Neural cell (in vitro differentiated cells): ENCODE measurements at regions not wholly inside any gene's neighbourhood (a gene's known extent, or its start where the extent isn't known, plus 50 kb on each side); places are given as distances from the start of the nearest gene placed in this dataset.

Experiments used
- H2AFZ ChIP-seq: fragments of 200-600, 300-800 bp; sonication (generic), shearing (Covaris generic); 2 replicates; pipeline ENCODE4 v1.6.0; 2014; ENCODE audit warnings: low read depth, mild to moderate bottlenecking, antibody characterized with exemption, low read length, moderate library complexity
- H3F3A ChIP-seq: fragments of 200-600 bp; shearing (Covaris generic); 2 replicates; pipeline ENCODE4 v1.6.1; 2016; ENCODE audit warnings: mild to moderate bottlenecking, moderate library complexity, mixed read lengths, antibody characterized with exemption, low read length; ENCODE audit not compliant: insufficient read depth, poor library complexity, severe bottlenecking
- H3K27ac ChIP-seq: fragments of 200-600, 300-800 bp; sonication (generic), shearing (Covaris generic); 2 replicates; pipeline ENCODE4 v1.5.1; 2014; ENCODE audit warnings: mild to moderate bottlenecking, low read length, moderate library complexity
- H3K27me3 ChIP-seq: fragments of 300-800, 200-600 bp; sonication (generic), shearing (Covaris generic); 2 replicates; pipeline ENCODE4 v1.6.0; 2014; ENCODE audit warnings: mild to moderate bottlenecking, low read depth, low read length, moderate library complexity; ENCODE audit not compliant: insufficient read depth
- H3K36me3 ChIP-seq: fragments of 300-800, 200-600 bp; sonication (generic), shearing (Covaris generic); 2 replicates; pipeline ENCODE4 v1.5.1; 2014; ENCODE audit warnings: mild to moderate bottlenecking, antibody characterized with exemption, low read length, moderate library complexity; ENCODE audit not compliant: insufficient read depth
- H3K4me2 ChIP-seq: fragments of 300-800, 200-600 bp; sonication (generic), shearing (Covaris generic); 2 replicates; pipeline ENCODE4 v1.6.0; 2014; ENCODE audit warnings: mild to moderate bottlenecking, low read length
- H3K4me3 ChIP-seq: fragments of 300-800, 200-600 bp; sonication (generic), shearing (Covaris generic); 2 replicates; pipeline ENCODE4 v1.5.1; 2014; ENCODE audit warnings: mild to moderate bottlenecking, low read length, moderate library complexity
- H3K79me2 ChIP-seq: fragments of 200-600 bp; shearing (Covaris generic); replicated peaks from 2 replicates; pipeline ENCODE4 v1.6.0; 2014; ENCODE audit warnings: mild to moderate bottlenecking, low read length, moderate library complexity; ENCODE audit not compliant: insufficient read depth
- H3K9ac ChIP-seq: fragments of 300-800, 200-600 bp; sonication (generic), shearing (Covaris generic); 2 replicates; pipeline ENCODE4 v1.6.1; 2016; ENCODE audit warnings: mild to moderate bottlenecking, low read length, mixed read lengths
- H3K9me2 ChIP-seq: fragments of 200-600 bp; shearing (Covaris generic); 2 replicates; pipeline ENCODE4 v1.6.1; 2016; ENCODE audit warnings: mild to moderate bottlenecking, low read length, mixed read lengths; ENCODE audit not compliant: insufficient read depth
- H3K9me3 ChIP-seq: fragments of 200-600, 300-800 bp; sonication (generic), shearing (Covaris generic); 2 replicates; pipeline ENCODE4 v1.6.1; 2016; ENCODE audit warnings: mild to moderate bottlenecking, mixed run types, low read length, moderate library complexity, mixed read lengths
- H4K20me1 ChIP-seq: fragments of 200-600 bp; shearing (Covaris generic); 2 replicates; pipeline ENCODE4 v1.6.1; 2016; ENCODE audit warnings: mild to moderate bottlenecking, mixed run types; ENCODE audit not compliant: insufficient read depth
- EP300 ChIP-seq: fragments of 450-650 bp; conservative IDR thresholded peaks from 2 replicates; pipeline ENCODE4 v1.6.1; 2014; ENCODE audit warnings: antibody characterized with exemption, mild to moderate bottlenecking, moderate library complexity; ENCODE audit not compliant: poor library complexity, severe bottlenecking
- EZH2 ChIP-seq: fragments of 200-600, 300-800 bp; shearing (Covaris generic), sonication (generic); IDR thresholded peaks from 2 replicates; pipeline ENCODE4 v1.6.1; 2014; ENCODE audit warnings: antibody characterized with exemption, low read length, borderline replicate concordance, mild to moderate bottlenecking; ENCODE audit not compliant: insufficient read depth, poor library complexity, severe bottlenecking
- MXI1 ChIP-seq: fragments of 450-650 bp; conservative IDR thresholded peaks from 2 replicates; pipeline ENCODE4 v1.6.1; 2014; ENCODE audit warnings: antibody characterized with exemption, mild to moderate bottlenecking; ENCODE audit not compliant: poor library complexity, severe bottlenecking
- POLR2AphosphoS5 ChIP-seq: IDR thresholded peaks from 2 replicates; pipeline ENCODE4 v1.6.1; 2012
- RAD21 ChIP-seq: fragments of 450-650 bp; conservative IDR thresholded peaks from 2 replicates; pipeline ENCODE4 v1.6.1; 2014; ENCODE audit warnings: antibody characterized with exemption, mild to moderate bottlenecking, moderate library complexity
- SMC3 ChIP-seq: fragments of 450-650 bp; conservative IDR thresholded peaks from 2 replicates; pipeline ENCODE4 v1.6.1; 2014; ENCODE audit warnings: antibody characterized with exemption, mild to moderate bottlenecking, moderate library complexity; ENCODE audit not compliant: poor library complexity
- TAF1 ChIP-seq: IDR thresholded peaks from 2 replicates; pipeline ENCODE4 v1.6.1; 2012; ENCODE audit warnings: low read depth
- TF ChIP-seq, protein P1 (sequence below): IDR thresholded peaks from 2 replicates; pipeline ENCODE4 v1.6.1; 2012; ENCODE audit warnings: borderline replicate concordance
- TF ChIP-seq, protein P2 (sequence below): fragments of 450-650 bp; IDR thresholded peaks from 2 replicates; pipeline ENCODE4 v1.5.1; 2014; ENCODE audit warnings: antibody characterized with exemption, mild to moderate bottlenecking, moderate library complexity; ENCODE audit not compliant: poor library complexity, severe bottlenecking

DNA sequence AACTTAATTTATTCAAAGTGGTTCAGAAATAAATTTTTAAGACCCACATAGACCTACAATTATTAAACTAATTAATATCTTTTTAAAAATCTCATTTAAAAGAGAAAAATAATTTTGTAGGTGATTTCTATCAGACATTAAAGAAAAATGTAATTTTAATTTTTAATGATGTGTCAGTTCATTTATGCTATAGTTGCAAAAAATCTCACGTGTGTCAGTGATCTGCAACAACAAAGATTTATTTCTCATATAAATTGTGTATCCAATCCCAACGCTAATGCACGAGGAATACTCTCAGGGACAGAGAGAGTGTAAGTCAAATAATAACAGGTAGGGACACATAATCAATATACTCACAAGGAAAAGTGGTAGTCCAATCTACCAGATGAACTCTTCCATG, 456.6 kb upstream of the CCDC54 start:
- Histone ChIP-seq H4K20me1 (no peaks in the 10 kb centered on the region), H3K4me2 (no peak overlapping the region), H2AFZ (no peak overlapping the region), H3K79me2 (no peaks in the 10 kb centered on the region), H3K4me3 (no peak overlapping the region), H3K9ac (no peak overlapping the region), H3K9me2 (no peaks in the 10 kb centered on the region), H3K27me3 (no peaks in the 10 kb centered on the region), H3K27ac (no peak overlapping the region), H3K36me3 (no peaks in the 10 kb centered on the region), H3F3A (no peaks in the 10 kb centered on the region), H3K9me3 (no peaks in the 10 kb centered on the region)
- TF ChIP-seq MXI1 (no peak), SMC3 (no peak), EZH2 (no peak), RAD21 (no peak), EP300 (no peak), TAF1 (no peak), POLR2AphosphoS5 (no peak)
- TF ChIP-seq, protein P1, sequence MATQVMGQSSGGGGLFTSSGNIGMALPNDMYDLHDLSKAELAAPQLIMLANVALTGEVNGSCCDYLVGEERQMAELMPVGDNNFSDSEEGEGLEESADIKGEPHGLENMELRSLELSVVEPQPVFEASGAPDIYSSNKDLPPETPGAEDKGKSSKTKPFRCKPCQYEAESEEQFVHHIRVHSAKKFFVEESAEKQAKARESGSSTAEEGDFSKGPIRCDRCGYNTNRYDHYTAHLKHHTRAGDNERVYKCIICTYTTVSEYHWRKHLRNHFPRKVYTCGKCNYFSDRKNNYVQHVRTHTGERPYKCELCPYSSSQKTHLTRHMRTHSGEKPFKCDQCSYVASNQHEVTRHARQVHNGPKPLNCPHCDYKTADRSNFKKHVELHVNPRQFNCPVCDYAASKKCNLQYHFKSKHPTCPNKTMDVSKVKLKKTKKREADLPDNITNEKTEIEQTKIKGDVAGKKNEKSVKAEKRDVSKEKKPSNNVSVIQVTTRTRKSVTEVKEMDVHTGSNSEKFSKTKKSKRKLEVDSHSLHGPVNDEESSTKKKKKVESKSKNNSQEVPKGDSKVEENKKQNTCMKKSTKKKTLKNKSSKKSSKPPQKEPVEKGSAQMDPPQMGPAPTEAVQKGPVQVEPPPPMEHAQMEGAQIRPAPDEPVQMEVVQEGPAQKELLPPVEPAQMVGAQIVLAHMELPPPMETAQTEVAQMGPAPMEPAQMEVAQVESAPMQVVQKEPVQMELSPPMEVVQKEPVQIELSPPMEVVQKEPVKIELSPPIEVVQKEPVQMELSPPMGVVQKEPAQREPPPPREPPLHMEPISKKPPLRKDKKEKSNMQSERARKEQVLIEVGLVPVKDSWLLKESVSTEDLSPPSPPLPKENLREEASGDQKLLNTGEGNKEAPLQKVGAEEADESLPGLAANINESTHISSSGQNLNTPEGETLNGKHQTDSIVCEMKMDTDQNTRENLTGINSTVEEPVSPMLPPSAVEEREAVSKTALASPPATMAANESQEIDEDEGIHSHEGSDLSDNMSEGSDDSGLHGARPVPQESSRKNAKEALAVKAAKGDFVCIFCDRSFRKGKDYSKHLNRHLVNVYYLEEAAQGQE, result no peak
- TF ChIP-seq, protein P2, sequence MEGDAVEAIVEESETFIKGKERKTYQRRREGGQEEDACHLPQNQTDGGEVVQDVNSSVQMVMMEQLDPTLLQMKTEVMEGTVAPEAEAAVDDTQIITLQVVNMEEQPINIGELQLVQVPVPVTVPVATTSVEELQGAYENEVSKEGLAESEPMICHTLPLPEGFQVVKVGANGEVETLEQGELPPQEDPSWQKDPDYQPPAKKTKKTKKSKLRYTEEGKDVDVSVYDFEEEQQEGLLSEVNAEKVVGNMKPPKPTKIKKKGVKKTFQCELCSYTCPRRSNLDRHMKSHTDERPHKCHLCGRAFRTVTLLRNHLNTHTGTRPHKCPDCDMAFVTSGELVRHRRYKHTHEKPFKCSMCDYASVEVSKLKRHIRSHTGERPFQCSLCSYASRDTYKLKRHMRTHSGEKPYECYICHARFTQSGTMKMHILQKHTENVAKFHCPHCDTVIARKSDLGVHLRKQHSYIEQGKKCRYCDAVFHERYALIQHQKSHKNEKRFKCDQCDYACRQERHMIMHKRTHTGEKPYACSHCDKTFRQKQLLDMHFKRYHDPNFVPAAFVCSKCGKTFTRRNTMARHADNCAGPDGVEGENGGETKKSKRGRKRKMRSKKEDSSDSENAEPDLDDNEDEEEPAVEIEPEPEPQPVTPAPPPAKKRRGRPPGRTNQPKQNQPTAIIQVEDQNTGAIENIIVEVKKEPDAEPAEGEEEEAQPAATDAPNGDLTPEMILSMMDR, result no peak

GRCh38 chr3:106929081-106929480, 448.2 kb upstream of the CCDC54 start:
- TF ChIP-seq, protein P2, result no peak
- TF ChIP-seq EP300, result no peak
- TF ChIP-seq RAD21, result no peak
- TF ChIP-seq MXI1, result no peak
- TF ChIP-seq EZH2, result no peak
- no peak for TF ChIP-seq POLR2AphosphoS5
- TF ChIP-seq SMC3, result no peak
- TF ChIP-seq, protein P1, result no peak
- no peak for TF ChIP-seq TAF1
- Histone ChIP-seq H3K4me2 (no peak overlapping the region), H4K20me1 (no peaks in the 10 kb centered on the region), H3K27ac (no peak overlapping the region), H3K9me3 (no peaks in the 10 kb centered on the region), H3K27me3 (no peaks in the 10 kb centered on the region), H2AFZ (no peak overlapping the region), H3K9ac (no peak overlapping the region), H3K4me3 (no peak overlapping the region), H3K9me2 (no peaks in the 10 kb centered on the region), H3F3A (no peaks in the 10 kb centered on the region), H3K79me2 (no peaks in the 10 kb centered on the region), H3K36me3 (no peaks in the 10 kb centered on the region)
